Stromal cell of bone marrow (primary cell): ENCODE measurements at regions not wholly inside any gene's neighbourhood (a gene's known extent, or its start where the extent isn't known, plus 50 kb on each side); places are given as distances from the start of the nearest gene placed in this dataset.

Experiments used
- DNase-seq: peaks from one replicate; pipeline ENCODE4 v3.0.0-alpha.2; 2012; ENCODE audit warnings: low read depth

- DNase-seq: no peak
Measured at GRCh38 chr7:118696879-118697278, 472.4 kb downstream of the ANKRD7 start.

- DNase-seq: no peak
Measured at GRCh38 chr7:118699222-118699621, 474.7 kb downstream of the ANKRD7 start.

- no peak for DNase-seq
Measured at GRCh38 chr7:118708741-118709140, 484.2 kb downstream of the ANKRD7 start.

GRCh38 chr7:118711688-118712087, 487.2 kb downstream of the ANKRD7 start:
- DNase-seq: no peak

GRCh38 chr7:118713039-118713438, 488.5 kb downstream of the ANKRD7 start:
- no peak for DNase-seq

GRCh38 chr7:118720632-118721031, 496.1 kb downstream of the ANKRD7 start:
- no peak for DNase-seq

GRCh38 chr7:118731854-118732253, 507.4 kb downstream of the ANKRD7 start:
- DNase-seq: no peak

- DNase-seq: no peak
Measured at GRCh38 chr7:118734541-118734940, 510.0 kb downstream of the ANKRD7 start.

GRCh38 chr7:118735441-118735840, 510.9 kb downstream of the ANKRD7 start:
- no peak for DNase-seq

GRCh38 chr7:118737935-118738334, 513.4 kb downstream of the ANKRD7 start:
- DNase-seq: no peak

GRCh38 chr7:118745927-118746326, 521.4 kb downstream of the ANKRD7 start:
- DNase-seq: no peak

- DNase-seq: no peak
Measured at GRCh38 chr7:118747473-118747872, 523.0 kb downstream of the ANKRD7 start.

- DNase-seq: no peak
Measured at GRCh38 chr7:118753479-118753878, 529.0 kb downstream of the ANKRD7 start.

- no peak for DNase-seq
Measured at GRCh38 chr7:118754608-118755007, 530.1 kb downstream of the ANKRD7 start.

GRCh38 chr7:118755067-118755625, 530.6 kb downstream of the ANKRD7 start:
- no peak for DNase-seq

GRCh38 chr7:118757066-118757465, 532.6 kb downstream of the ANKRD7 start:
- DNase-seq: no peak

GRCh38 chr7:118758582-118758981, 534.1 kb downstream of the ANKRD7 start:
- no peak for DNase-seq

GRCh38 chr7:118759921-118760320, 535.4 kb downstream of the ANKRD7 start:
- no peak for DNase-seq

- no peak for DNase-seq
Measured at GRCh38 chr7:118762451-118762850, 537.9 kb downstream of the ANKRD7 start.

- DNase-seq: no peak
Measured at GRCh38 chr7:118764221-118764620, 539.7 kb downstream of the ANKRD7 start.

GRCh38 chr7:118771672-118772071, 547.2 kb downstream of the ANKRD7 start:
- no peak for DNase-seq

GRCh38 chr7:118777308-118777707, 552.8 kb downstream of the ANKRD7 start:
- no peak for DNase-seq

- DNase-seq: no peak
Measured at GRCh38 chr7:118792682-118793081, 568.2 kb downstream of the ANKRD7 start.

GRCh38 chr7:118793582-118793981, 569.1 kb downstream of the ANKRD7 start:
- no peak for DNase-seq

- no peak for DNase-seq
Measured at GRCh38 chr7:118794419-118794818, 569.9 kb downstream of the ANKRD7 start.
